Heart left ventricle (tissue), 16 donors: ENCODE measurements at regions not wholly inside any gene's neighbourhood (a gene's known extent, or its start where the extent isn't known, plus 50 kb on each side); places are given as distances from the start of the nearest gene placed in this dataset.

ENCODE experiments used
- ATAC-seq, 4 donors: fragments of 200-7000 bp; cut with Tn5 transposase; one replicate each; pipeline ENCODE4 v1.9.1; 2020 to 2022; ENCODE audit warnings: moderate library complexity in 4 of 4, mild to moderate bottlenecking in 3 of 4, moderate number of reproducible peaks in 1 of 4
- DNase-seq, 5 donors: peaks; one replicate each; pipeline ENCODE4 v3.0.0-alpha.2; 2020
- H3K27ac ChIP-seq, 12 donors: fragments of 200-600 bp; sonication (generic) in 4 of 12; one replicate each; pipeline versions ENCODE4 v1.5.0 to v1.8.0; 2016 to 2022; ENCODE audit warnings: mild to moderate bottlenecking in 2 of 12
- H3K27me3 ChIP-seq, 9 donors: fragments of 200-600 bp; sonication (generic) in 2 of 9; one replicate each; pipeline versions ENCODE4 v1.5.1 to v1.8.0; 2016 to 2022; ENCODE audit warnings: mild to moderate bottlenecking in 3 of 9
- H3K36me3 ChIP-seq, 9 donors: fragments of 200-600 bp; sonication (generic) in 2 of 9; one replicate each; pipeline versions ENCODE4 v1.5.0 to v1.8.0; 2018 to 2022; ENCODE audit warnings: mild to moderate bottlenecking in 2 of 9
- H3K4me1 ChIP-seq, 12 donors: fragments of 200-600 bp; sonication (generic) in 4 of 12; one replicate each; pipeline versions ENCODE4 v1.5.0 to v1.8.0; 2016 to 2022; ENCODE audit warnings: mild to moderate bottlenecking in 3 of 12
- H3K4me3 ChIP-seq, 12 donors: fragments of 200-600 bp; sonication (generic) in 4 of 12; one replicate each; pipeline versions ENCODE4 v1.5.0 to v1.8.0; 2017 to 2022; ENCODE audit warnings: mild to moderate bottlenecking in 9 of 12, moderate library complexity in 4 of 12
- H3K9me3 ChIP-seq, 12 donors: fragments of 200-600 bp; sonication (generic) in 4 of 12; one replicate each; pipeline versions ENCODE4 v1.5.0 to v1.8.0; 2016 to 2022; ENCODE audit warnings: mild to moderate bottlenecking in 1 of 12
- POLR2A ChIP-seq, 2 donors: fragments of 450-650 bp; IDR thresholded peaks; one replicate each; pipeline ENCODE4 v1.6.1; 2017; ENCODE audit warnings: antibody characterized with exemption in 2 of 2, mild to moderate bottlenecking in 2 of 2, moderate library complexity in 2 of 2
- WGBS, 4 donors: extraction: QIAGEN DNeasy Blood & Tissue Kit in 2 of 4; methylation state at CpG; one replicate each; pipeline versions ENCODE4 v1.1.5 to v1.1.7; 2013 to 2018; 5-methylcytosine and 5-hydroxymethylcytosine counted together
- intact Hi-C, 10 donors: fragments of 100-400 bp; cut with DNase I; formaldehyde crosslinking; loops; one replicate each; pipeline versions ENCODE4 v1.11.1 to v1.14.2; 2022
- TF ChIP-seq, protein P1 (sequence below), 12 donors: fragments of 200-600 bp; sonication (generic) in 4 of 12; IDR thresholded peaks; one replicate each; pipeline versions ENCODE4 v1.5.0 to v1.8.0; 2018 to 2022; ENCODE audit warnings: antibody characterized with exemption in 12 of 12, mild to moderate bottlenecking in 5 of 12
- donor health status: ischemic (EF 13 %, LVEDD 7.1; RV severe dilation, severe dysfunction).
- donor health status: healthy with polysubstance abuse.
- donor health status: DM: no; HTN: yes; CAD: no.
- donor health status: DM: no; HTN: no; CAD: no.
- donor health status: ischemic (EF 25% LVEDD 6.9; RV normal size, moderate dysfunction).
- donor health status: ischemic (EF 25% LVEDD 5.7; RV mildly dilated, moderate dysfunction).
- donor health status: healthy.
- donor health status: DM: yes; HTN: yes; CAD: no.
- donor health status: ischemic (EF 35%, LVEDD 5.7; RV mildly dilated, moderate dysfunction).
- donor health status: nonischemic (EF 11% LVEDD 7.7; RV severe dilation, severe dysfunction).
- donor health status: DM: yes; HTN: yes; CAD: no.
- donor health status: PGD.
- donor health status: ischemic (EF 29% LVEDD 5.4; RV normal size, mild dysfunction).
- donor health status: nonischemic (EF 23%, LVEDD 6.1; RV moderate dilation, normal function).

DNA sequence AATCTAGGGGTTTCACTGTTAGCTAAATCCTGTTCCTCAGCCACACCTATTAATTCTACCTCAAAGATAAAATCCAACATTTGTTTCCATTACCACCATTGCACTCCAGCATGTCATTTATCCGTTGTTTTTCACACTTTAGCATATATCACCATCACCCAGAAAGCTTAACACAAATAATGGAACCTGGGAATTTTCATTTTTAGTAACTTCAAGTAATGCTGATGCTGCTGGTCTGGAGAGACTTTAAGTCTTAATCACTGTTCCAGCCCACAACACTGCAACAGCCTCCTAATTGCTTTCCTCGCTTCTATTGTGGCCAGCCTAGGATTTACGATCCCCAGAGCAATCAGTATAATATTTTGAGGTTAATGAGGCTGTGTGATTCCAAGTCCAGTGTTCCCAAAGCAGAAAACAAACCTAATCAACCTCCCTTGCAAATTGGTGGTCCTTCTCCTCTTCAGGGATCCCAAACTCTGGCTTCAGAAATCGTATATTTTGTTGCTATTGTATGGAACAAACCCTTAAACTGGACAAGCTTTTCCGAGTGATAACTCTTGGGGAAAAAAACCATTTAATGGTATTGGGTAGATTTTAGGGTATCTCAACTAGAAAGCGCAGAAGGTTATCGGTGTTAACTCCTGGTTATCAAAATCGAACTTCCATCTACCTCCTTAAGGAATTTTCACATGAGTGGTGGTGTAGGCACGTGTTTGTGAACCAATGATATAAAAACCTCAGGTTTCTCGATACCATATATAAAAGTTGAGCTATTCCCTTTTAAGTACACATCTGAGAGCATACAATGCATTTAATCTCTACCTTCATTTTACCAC lies 50.0 kb upstream of the BOLA1 start:
- Histone ChIP-seq H3K27me3 (no peaks in the 10 kb centered on the region), H3K36me3 (peaks cover 0 to 7% (median 0%) of the 10 kb centered on the region in 9 donors), H3K4me1 (peaks cover 5 to 57% (median 30%) of the 10 kb centered on the region in 12 donors), H3K4me3 (peak overlapping the region in 11 of 12 donors; percentile 30 to 67 (median 55)), H3K27ac (peak overlapping the region in 6 of 12 donors; percentile 47 to 82 (median 67)), H3K9me3 (no peaks in the 10 kb centered on the region)
- intact Hi-C loops: no loop called here
- WGBS, 4 donors: 35 to 45% (median 43%) methylated on average over 10 of the region's 10 CpGs
- DNase-seq: no peak
- ATAC-seq: no peak
- TF ChIP-seq POLR2A (IDR thresholded peaks at IDR 0.05): no peak
- TF ChIP-seq, protein P1, sequence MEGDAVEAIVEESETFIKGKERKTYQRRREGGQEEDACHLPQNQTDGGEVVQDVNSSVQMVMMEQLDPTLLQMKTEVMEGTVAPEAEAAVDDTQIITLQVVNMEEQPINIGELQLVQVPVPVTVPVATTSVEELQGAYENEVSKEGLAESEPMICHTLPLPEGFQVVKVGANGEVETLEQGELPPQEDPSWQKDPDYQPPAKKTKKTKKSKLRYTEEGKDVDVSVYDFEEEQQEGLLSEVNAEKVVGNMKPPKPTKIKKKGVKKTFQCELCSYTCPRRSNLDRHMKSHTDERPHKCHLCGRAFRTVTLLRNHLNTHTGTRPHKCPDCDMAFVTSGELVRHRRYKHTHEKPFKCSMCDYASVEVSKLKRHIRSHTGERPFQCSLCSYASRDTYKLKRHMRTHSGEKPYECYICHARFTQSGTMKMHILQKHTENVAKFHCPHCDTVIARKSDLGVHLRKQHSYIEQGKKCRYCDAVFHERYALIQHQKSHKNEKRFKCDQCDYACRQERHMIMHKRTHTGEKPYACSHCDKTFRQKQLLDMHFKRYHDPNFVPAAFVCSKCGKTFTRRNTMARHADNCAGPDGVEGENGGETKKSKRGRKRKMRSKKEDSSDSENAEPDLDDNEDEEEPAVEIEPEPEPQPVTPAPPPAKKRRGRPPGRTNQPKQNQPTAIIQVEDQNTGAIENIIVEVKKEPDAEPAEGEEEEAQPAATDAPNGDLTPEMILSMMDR (IDR thresholded peaks at IDR 0.05): no peak
